H1 (cell line): ENCODE measurements at regions not wholly inside any gene's neighbourhood (a gene's known extent, or its start where the extent isn't known, plus 50 kb on each side); places are given as distances from the start of the nearest gene placed in this dataset.

Source experiments
- CEBPB ChIP-seq: IDR thresholded peaks from 2 replicates; pipeline ENCODE4 v1.6.1; 2012; ENCODE audit warnings: low read depth, low read length
- HDAC6 ChIP-seq: IDR thresholded peaks from one replicate; pipeline ENCODE4 v1.7.1; 2012; ENCODE audit warnings: low read depth, mild to moderate bottlenecking, inconsistent platforms, low read length, moderate library complexity
- MAFK ChIP-seq: IDR thresholded peaks from 2 replicates; pipeline ENCODE4 v1.6.1; 2012; ENCODE audit warnings: low read depth, mild to moderate bottlenecking, improper control_type of control experiment, low read length
- NRF1 ChIP-seq: IDR thresholded peaks from 2 replicates; pipeline ENCODE4 v1.6.1; 2011; ENCODE audit warnings: mild to moderate bottlenecking, low read depth, low read length, improper control_type of control experiment
- PHF8 ChIP-seq: fragments of 200-600 bp; sonication (generic); conservative IDR thresholded peaks from 2 replicates; pipeline ENCODE4 v1.7.1; 2012; ENCODE audit warnings: low read depth, mild to moderate bottlenecking, inconsistent platforms, low read length, moderate library complexity
- RBBP5 ChIP-seq: IDR thresholded peaks from 2 replicates; pipeline ENCODE4 v1.7.1; 2012; ENCODE audit warnings: low read depth, mild to moderate bottlenecking, inconsistent platforms, low read length, moderate library complexity, borderline replicate concordance
- RNF2 ChIP-seq: fragments of 200-900, 300-1000 bp; sonication (generic); IDR thresholded peaks from 2 replicates; pipeline ENCODE4 v1.7.1; 2016; ENCODE audit warnings: borderline replicate concordance, low read depth, mild to moderate bottlenecking, antibody characterized with exemption, low read length; ENCODE audit not compliant: poor library complexity, severe bottlenecking; ENCODE audit errors: missing control alignments
- SAP30 ChIP-seq: fragments of 300-600 bp; sonication (generic); IDR thresholded peaks from 2 replicates; pipeline ENCODE4 v1.7.1; 2012; ENCODE audit warnings: low read length, moderate library complexity, mild to moderate bottlenecking, inconsistent platforms; ENCODE audit not compliant: insufficient read depth, insufficient replicate concordance
- TF ChIP-seq, protein P1 (sequence below): fragments of 300-600 bp; sonication (generic); IDR thresholded peaks from 2 replicates; pipeline ENCODE4 v1.7.1; 2012; ENCODE audit warnings: low read length, moderate library complexity, mild to moderate bottlenecking, inconsistent platforms; ENCODE audit not compliant: insufficient replicate concordance
- TF ChIP-seq, protein P2 (sequence below): IDR thresholded peaks from 2 replicates; pipeline ENCODE4 v1.6.1; 2012; ENCODE audit warnings: inconsistent platforms
- TF ChIP-seq, protein P3 (sequence below): IDR thresholded peaks from 2 replicates; pipeline ENCODE4 v1.6.1; 2012; ENCODE audit warnings: inconsistent platforms

DNA sequence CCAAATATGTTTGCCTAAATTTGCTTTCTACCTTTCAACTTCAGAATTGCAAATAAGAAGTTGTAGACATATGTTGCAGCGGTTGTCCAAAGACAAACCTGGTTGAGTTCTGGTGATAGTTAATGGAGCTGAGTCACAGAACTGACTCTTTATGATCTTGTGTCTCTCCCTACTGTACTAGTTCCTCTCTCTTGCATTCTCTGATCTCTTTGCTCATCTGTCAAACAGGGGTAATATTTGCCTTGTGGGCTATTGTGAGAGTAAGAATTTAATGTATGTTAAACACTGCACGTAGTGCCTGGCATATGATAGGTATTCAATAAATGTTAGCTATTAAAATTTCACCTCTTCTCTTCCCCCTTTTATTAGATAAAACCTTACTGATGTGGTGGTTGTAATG is 283.5 kb upstream of the RGS6 start (continued):
- TF ChIP-seq, protein P1, sequence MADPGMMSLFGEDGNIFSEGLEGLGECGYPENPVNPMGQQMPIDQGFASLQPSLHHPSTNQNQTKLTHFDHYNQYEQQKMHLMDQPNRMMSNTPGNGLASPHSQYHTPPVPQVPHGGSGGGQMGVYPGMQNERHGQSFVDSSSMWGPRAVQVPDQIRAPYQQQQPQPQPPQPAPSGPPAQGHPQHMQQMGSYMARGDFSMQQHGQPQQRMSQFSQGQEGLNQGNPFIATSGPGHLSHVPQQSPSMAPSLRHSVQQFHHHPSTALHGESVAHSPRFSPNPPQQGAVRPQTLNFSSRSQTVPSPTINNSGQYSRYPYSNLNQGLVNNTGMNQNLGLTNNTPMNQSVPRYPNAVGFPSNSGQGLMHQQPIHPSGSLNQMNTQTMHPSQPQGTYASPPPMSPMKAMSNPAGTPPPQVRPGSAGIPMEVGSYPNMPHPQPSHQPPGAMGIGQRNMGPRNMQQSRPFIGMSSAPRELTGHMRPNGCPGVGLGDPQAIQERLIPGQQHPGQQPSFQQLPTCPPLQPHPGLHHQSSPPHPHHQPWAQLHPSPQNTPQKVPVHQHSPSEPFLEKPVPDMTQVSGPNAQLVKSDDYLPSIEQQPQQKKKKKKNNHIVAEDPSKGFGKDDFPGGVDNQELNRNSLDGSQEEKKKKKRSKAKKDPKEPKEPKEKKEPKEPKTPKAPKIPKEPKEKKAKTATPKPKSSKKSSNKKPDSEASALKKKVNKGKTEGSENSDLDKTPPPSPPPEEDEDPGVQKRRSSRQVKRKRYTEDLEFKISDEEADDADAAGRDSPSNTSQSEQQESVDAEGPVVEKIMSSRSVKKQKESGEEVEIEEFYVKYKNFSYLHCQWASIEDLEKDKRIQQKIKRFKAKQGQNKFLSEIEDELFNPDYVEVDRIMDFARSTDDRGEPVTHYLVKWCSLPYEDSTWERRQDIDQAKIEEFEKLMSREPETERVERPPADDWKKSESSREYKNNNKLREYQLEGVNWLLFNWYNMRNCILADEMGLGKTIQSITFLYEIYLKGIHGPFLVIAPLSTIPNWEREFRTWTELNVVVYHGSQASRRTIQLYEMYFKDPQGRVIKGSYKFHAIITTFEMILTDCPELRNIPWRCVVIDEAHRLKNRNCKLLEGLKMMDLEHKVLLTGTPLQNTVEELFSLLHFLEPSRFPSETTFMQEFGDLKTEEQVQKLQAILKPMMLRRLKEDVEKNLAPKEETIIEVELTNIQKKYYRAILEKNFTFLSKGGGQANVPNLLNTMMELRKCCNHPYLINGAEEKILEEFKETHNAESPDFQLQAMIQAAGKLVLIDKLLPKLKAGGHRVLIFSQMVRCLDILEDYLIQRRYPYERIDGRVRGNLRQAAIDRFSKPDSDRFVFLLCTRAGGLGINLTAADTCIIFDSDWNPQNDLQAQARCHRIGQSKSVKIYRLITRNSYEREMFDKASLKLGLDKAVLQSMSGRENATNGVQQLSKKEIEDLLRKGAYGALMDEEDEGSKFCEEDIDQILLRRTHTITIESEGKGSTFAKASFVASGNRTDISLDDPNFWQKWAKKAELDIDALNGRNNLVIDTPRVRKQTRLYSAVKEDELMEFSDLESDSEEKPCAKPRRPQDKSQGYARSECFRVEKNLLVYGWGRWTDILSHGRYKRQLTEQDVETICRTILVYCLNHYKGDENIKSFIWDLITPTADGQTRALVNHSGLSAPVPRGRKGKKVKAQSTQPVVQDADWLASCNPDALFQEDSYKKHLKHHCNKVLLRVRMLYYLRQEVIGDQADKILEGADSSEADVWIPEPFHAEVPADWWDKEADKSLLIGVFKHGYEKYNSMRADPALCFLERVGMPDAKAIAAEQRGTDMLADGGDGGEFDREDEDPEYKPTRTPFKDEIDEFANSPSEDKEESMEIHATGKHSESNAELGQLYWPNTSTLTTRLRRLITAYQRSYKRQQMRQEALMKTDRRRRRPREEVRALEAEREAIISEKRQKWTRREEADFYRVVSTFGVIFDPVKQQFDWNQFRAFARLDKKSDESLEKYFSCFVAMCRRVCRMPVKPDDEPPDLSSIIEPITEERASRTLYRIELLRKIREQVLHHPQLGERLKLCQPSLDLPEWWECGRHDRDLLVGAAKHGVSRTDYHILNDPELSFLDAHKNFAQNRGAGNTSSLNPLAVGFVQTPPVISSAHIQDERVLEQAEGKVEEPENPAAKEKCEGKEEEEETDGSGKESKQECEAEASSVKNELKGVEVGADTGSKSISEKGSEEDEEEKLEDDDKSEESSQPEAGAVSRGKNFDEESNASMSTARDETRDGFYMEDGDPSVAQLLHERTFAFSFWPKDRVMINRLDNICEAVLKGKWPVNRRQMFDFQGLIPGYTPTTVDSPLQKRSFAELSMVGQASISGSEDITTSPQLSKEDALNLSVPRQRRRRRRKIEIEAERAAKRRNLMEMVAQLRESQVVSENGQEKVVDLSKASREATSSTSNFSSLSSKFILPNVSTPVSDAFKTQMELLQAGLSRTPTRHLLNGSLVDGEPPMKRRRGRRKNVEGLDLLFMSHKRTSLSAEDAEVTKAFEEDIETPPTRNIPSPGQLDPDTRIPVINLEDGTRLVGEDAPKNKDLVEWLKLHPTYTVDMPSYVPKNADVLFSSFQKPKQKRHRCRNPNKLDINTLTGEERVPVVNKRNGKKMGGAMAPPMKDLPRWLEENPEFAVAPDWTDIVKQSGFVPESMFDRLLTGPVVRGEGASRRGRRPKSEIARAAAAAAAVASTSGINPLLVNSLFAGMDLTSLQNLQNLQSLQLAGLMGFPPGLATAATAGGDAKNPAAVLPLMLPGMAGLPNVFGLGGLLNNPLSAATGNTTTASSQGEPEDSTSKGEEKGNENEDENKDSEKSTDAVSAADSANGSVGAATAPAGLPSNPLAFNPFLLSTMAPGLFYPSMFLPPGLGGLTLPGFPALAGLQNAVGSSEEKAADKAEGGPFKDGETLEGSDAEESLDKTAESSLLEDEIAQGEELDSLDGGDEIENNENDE = no peak
- TF ChIP-seq CEBPB = no peak
- TF ChIP-seq SAP30 = no peak
- TF ChIP-seq, protein P2, sequence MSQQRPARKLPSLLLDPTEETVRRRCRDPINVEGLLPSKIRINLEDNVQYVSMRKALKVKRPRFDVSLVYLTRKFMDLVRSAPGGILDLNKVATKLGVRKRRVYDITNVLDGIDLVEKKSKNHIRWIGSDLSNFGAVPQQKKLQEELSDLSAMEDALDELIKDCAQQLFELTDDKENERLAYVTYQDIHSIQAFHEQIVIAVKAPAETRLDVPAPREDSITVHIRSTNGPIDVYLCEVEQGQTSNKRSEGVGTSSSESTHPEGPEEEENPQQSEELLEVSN = no peak
- no peak for TF ChIP-seq PHF8
- TF ChIP-seq MAFK = no peak
- TF ChIP-seq RNF2 = no peak
- no peak for TF ChIP-seq NRF1
- no peak for TF ChIP-seq HDAC6
- TF ChIP-seq RBBP5 = no peak
- TF ChIP-seq, protein P3, sequence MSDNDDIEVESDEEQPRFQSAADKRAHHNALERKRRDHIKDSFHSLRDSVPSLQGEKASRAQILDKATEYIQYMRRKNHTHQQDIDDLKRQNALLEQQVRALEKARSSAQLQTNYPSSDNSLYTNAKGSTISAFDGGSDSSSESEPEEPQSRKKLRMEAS = no peak
